A673 (cell line): ENCODE measurements at regions not wholly inside any gene's neighbourhood (a gene's known extent, or its start where the extent isn't known, plus 50 kb on each side); places are given as distances from the start of the nearest gene placed in this dataset.

Experiments used
- BruUV-seq: library from RNA; stranded (reverse); fragments of 400-500 nt; replicated peaks from 2 replicates; lab custom pipeline; 2021; lab: Mats Ljungman, UMichigan
- CTCF ChIA-PET: fragments of 300-600 bp; sonication (Branson Sonifier 250); formaldehyde crosslinking; loops from one replicate; lab custom pipeline; 2022; ENCODE audit warnings: antibody characterized with exemption; lab: Charles Lee
- POLR2A ChIA-PET: fragments of 300-600 bp; sonication (Branson Sonifier 250); formaldehyde crosslinking; loops from one replicate; lab custom pipeline; 2022; ENCODE audit warnings: antibody characterized with exemption; ENCODE audit not compliant: low non-redundant PET; lab: Charles Lee
- DNase-seq: peaks from one replicate; pipeline ENCODE4 v3.0.0-alpha.2; 2015; ENCODE audit warnings: low spot score
- H3K27ac ChIP-seq: fragments of 200-600 bp; sonication (generic); 2 replicates; pipeline ENCODE4 v1.5.1; 2016; ENCODE audit warnings: mixed run types, low read depth, mild to moderate bottlenecking, mixed read lengths, antibody characterized with exemption, low read length; ENCODE audit not compliant: poor library complexity, severe bottlenecking
- H3K27me3 ChIP-seq: fragments of 200-600 bp; sonication (generic); replicated peaks from 2 replicates; pipeline ENCODE4 v1.6.1; 2017; ENCODE audit warnings: mixed run types, low read depth, mild to moderate bottlenecking, mixed read lengths, antibody characterized with exemption, low read length; ENCODE audit not compliant: insufficient read depth, poor library complexity
- H3K36me3 ChIP-seq: fragments of 200-600 bp; sonication (generic); 2 replicates; pipeline ENCODE4 v1.6.1; 2016; ENCODE audit warnings: mixed run types, mild to moderate bottlenecking, mixed read lengths, antibody characterized with exemption, low read length; ENCODE audit not compliant: insufficient read depth, poor library complexity, severe bottlenecking
- H3K4me1 ChIP-seq: fragments of 200-600 bp; sonication (generic); 2 replicates; pipeline ENCODE4 v1.6.1; 2017; ENCODE audit warnings: mixed run types, mild to moderate bottlenecking, mixed read lengths, antibody characterized with exemption, low read length; ENCODE audit not compliant: insufficient read depth, poor library complexity, severe bottlenecking
- H3K4me3 ChIP-seq: fragments of 200-600 bp; sonication (generic); 2 replicates; pipeline ENCODE4 v1.5.1; 2016; ENCODE audit warnings: low read depth, mixed run types, mild to moderate bottlenecking, mixed read lengths, low read length; ENCODE audit not compliant: poor library complexity, severe bottlenecking
- H3K9me3 ChIP-seq: fragments of 200-600 bp; sonication (generic); 2 replicates; pipeline ENCODE4 v1.6.1; 2016; ENCODE audit warnings: mixed run types, low read depth, mild to moderate bottlenecking, mixed read lengths, antibody characterized with exemption, low read length; ENCODE audit not compliant: poor library complexity, severe bottlenecking
- CTCF ChIP-seq: fragments of 300-800, 200-600 bp; sonication (generic); conservative IDR thresholded peaks from 2 replicates; pipeline ENCODE4 v1.5.1; 2017; ENCODE audit warnings: low read depth, mild to moderate bottlenecking, antibody characterized with exemption, low read length, moderate library complexity, mixed read lengths
- EZH2 ChIP-seq: fragments of 200-600 bp; sonication (generic); IDR thresholded peaks from 2 replicates; pipeline ENCODE4 v1.6.1; 2017; ENCODE audit warnings: borderline replicate concordance, low read depth, mild to moderate bottlenecking, mixed read lengths, antibody characterized with exemption, low read length; ENCODE audit not compliant: poor library complexity, severe bottlenecking
- intact Hi-C: fragments of 100-400 bp; cut with micrococcal nuclease; formaldehyde crosslinking; loops from one replicate; pipeline ENCODE4 v1.10.0; 2022; ENCODE audit not compliant: unreplicated experiment

- H3K9me3 ChIP-seq = no peaks in the 10 kb centered on the region
- TF ChIP-seq CTCF (no peak), EZH2 (no peak)
- DNase-seq = no peak
- H3K4me3 ChIP-seq = no peak overlapping the region
- no peak overlapping the region for H3K27ac ChIP-seq
- no peaks in the 10 kb centered on the region for H3K27me3 ChIP-seq
- ChIA-PET CTCF (no interaction called here), POLR2A (interaction anchor here (0.6 kb wide), 1 partner anchor 18 kb away, joined by 3 read pairs; no protein-coding TSS in a partner anchor)
- intact Hi-C loops = no loop called here
- peaks cover 22% of the 10 kb centered on the region for H3K4me1 ChIP-seq
- H3K36me3 ChIP-seq = no peaks in the 10 kb centered on the region
- BruUV-seq = no TSS peak
These were observed 528.2 kb downstream of the NR2F2 start for GRCh38 chr15:96858694-96859093.

DNA sequence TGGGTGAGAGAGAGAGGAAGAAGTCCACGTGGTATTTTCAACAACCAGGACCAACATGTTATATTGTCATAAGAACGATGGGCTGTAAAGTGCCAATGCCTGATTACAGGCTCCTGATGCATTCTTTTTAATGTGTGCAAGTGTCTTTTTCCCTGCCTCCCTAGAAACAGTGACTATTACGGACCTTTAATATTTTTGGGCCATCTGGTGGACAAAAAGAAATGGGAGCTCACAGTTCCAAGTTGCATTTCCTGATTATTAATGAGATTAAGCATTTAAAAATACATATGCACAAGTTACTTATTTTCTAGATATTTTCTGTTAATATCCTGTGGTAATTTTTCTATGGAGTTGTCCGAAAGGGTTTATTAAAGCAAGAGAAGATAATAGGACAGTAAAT, 530.2 kb downstream of the NR2F2 start:
- no peak overlapping the region for H3K27ac ChIP-seq
- POLR2A ChIA-PET = no interaction called here

DNA sequence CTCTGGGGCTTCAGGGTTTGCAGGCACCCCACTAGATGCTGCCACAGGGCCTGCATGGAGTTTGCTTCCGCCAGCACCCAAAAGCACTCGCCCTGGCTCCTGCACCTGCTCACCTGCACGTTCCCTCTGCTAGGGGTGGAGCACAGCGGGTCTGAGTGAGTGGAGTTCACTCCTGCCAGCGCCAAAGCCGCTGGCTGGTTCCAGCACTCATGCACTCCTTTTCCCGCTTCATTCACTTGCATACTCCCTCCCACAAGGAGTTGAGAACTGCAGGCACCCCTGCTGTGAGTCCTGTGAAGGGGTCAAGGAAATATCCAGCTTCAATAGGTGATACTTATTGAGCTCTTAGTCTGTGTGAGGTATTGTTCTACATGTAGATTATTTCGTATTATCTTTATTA, 537.5 kb downstream of the NR2F2 start:
- no peak for DNase-seq
- no TSS peak for BruUV-seq
- Histone ChIP-seq H3K4me3 (no peak overlapping the region), H3K36me3 (no peaks in the 10 kb centered on the region), H3K9me3 (no peaks in the 10 kb centered on the region), H3K4me1 (no peaks in the 10 kb centered on the region), H3K27me3 (no peaks in the 10 kb centered on the region), H3K27ac (no peak overlapping the region)
- ChIA-PET CTCF (no interaction called here), POLR2A (no interaction called here)
- intact Hi-C loops = no loop called here
- TF ChIP-seq CTCF = no peak

More for the DNA sequence above, 530.2 kb downstream of the NR2F2 start:
- Histone ChIP-seq H3K4me3 (no peak overlapping the region), H3K36me3 (no peaks in the 10 kb centered on the region), H3K9me3 (no peaks in the 10 kb centered on the region), H3K27me3 (no peaks in the 10 kb centered on the region), H3K4me1 (peaks cover 22% of the 10 kb centered on the region)
- no TSS peak for BruUV-seq
- TF ChIP-seq CTCF (peak; percentile 50), EZH2 (no peak)
- CTCF ChIA-PET = interaction anchor here (1.0 to 1.4 kb wide), 2 partner anchors 11 to 534 kb away, joined by 3 to 5 read pairs; no protein-coding TSS in a partner anchor
- intact Hi-C loops = no loop called here
- DNase-seq = peak; percentile 53
